Testis (tissue), 2 donors: ENCODE measurements at regions not wholly inside any gene's neighbourhood (a gene's known extent, or its start where the extent isn't known, plus 50 kb on each side); places are given as distances from the start of the nearest gene placed in this dataset.

Source experiments
- CTCF ChIP-seq, 3 experiments: fragments of 450-650 bp in 2 of 3; fragments of 200-600 bp in 1 of 3; sonication (generic) in 1 of 3; IDR thresholded peaks; one replicate each; pipeline ENCODE4 v1.5.1; 2016 to 2019; ENCODE audit warnings: antibody characterized with exemption in 3 of 3, mild to moderate bottlenecking in 2 of 3, moderate library complexity in 1 of 3
- POLR2A ChIP-seq: fragments of 450-650 bp; IDR thresholded peaks from one replicate; pipeline ENCODE4 v1.6.1; 2017; ENCODE audit warnings: antibody characterized with exemption, mild to moderate bottlenecking, moderate library complexity

DNA sequence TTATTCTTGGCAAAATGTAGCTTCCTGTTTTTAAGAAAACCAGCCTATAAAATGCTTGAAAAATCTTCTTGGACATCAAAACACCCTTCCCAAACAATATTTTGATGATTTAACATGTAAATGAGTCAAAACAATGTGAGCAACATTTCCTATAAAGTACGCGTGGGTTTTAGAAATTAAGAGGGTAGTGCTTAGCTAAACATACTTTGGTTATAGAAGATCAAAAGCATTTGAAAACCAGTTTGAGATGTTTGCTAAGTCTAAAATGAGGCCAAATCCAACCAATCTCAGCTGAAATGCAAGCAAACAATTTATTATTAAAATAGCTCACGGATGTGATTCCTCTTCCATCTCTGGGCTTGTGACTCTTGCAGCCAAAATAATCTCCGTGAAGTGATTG is 350.4 kb downstream of the TGFB2 start:
- no peak for TF ChIP-seq CTCF (IDR thresholded peaks at IDR 0.05)
- no peak for TF ChIP-seq POLR2A
